OCI-LY3 (cell line): ENCODE measurements at regions not wholly inside any gene's neighbourhood (a gene's known extent, or its start where the extent isn't known, plus 50 kb on each side); places are given as distances from the start of the nearest gene placed in this dataset.

Source experiments
- H2AFZ ChIP-seq: fragments of 200-600, 300-600 bp; shearing (Covaris generic); 2 replicates; pipeline ENCODE4 v1.6.0; 2014; ENCODE audit warnings: antibody characterized with exemption, low read depth, low read length
- H3K27ac ChIP-seq: fragments of 200-600, 300-600 bp; sonication (generic); 2 replicates; pipeline ENCODE4 v1.5.1; 2014; ENCODE audit warnings: mild to moderate bottlenecking, low read length, moderate library complexity, mixed read lengths
- H3K27me3 ChIP-seq: fragments of 200-600, 300-600 bp; sonication (generic); 2 replicates; pipeline ENCODE4 v1.6.1; 2014; ENCODE audit warnings: low read depth, low read length, mixed read lengths
- H3K36me3 ChIP-seq: fragments of 200-600, 300-600 bp; sonication (generic); replicated peaks from 2 replicates; pipeline ENCODE3; 2014; ENCODE audit warnings: low read depth, low read length, mixed read lengths
- H3K4me1 ChIP-seq: fragments of 300-600, 200-600 bp; sonication (generic); 2 replicates; pipeline ENCODE4 v1.6.1; 2014; ENCODE audit warnings: low read length, mixed read lengths
- H3K4me2 ChIP-seq: fragments of 200-600, 300-600 bp; sonication (generic); 2 replicates; pipeline ENCODE4 v1.6.1; 2014; ENCODE audit warnings: low read length, mixed read lengths
- H3K4me3 ChIP-seq: fragments of 300-600, 200-600 bp; sonication (generic); 2 replicates; pipeline ENCODE4 v1.5.1; 2014; ENCODE audit warnings: antibody characterized with exemption, mild to moderate bottlenecking, low read length, moderate library complexity
- H3K79me2 ChIP-seq: fragments of 300-600, 200-600 bp; shearing (Covaris generic); 2 replicates; pipeline ENCODE4 v1.6.1; 2014; ENCODE audit warnings: mild to moderate bottlenecking, low read length, mixed read lengths
- H3K9ac ChIP-seq: fragments of 300-600, 200-600 bp; shearing (Covaris generic); 2 replicates; pipeline ENCODE4 v1.6.0; 2014; ENCODE audit warnings: mild to moderate bottlenecking, low read length, moderate library complexity
- H3K9me3 ChIP-seq: fragments of 200-600, 300-600 bp; shearing (Covaris generic); 2 replicates; pipeline ENCODE4 v1.6.1; 2014; ENCODE audit warnings: low read length, mixed read lengths; ENCODE audit not compliant: insufficient read depth
- H4K20me1 ChIP-seq: fragments of 200-600, 300-600 bp; sonication (generic); 2 replicates; pipeline ENCODE4 v1.6.1; 2016; ENCODE audit warnings: low read length, mixed read lengths; ENCODE audit not compliant: insufficient read depth
- EZH2phosphoT487 ChIP-seq: fragments of 200-600 bp; shearing (Covaris generic); IDR thresholded peaks from 2 replicates; pipeline ENCODE4 v1.6.1; 2018; ENCODE audit warnings: antibody characterized with exemption, mixed run types, low read depth
- TF ChIP-seq, protein P1 (sequence below): fragments of 200-600, 300-600 bp; sonication (generic); IDR thresholded peaks from 2 replicates; pipeline ENCODE4 v1.5.1; 2014; ENCODE audit warnings: antibody characterized with exemption, low read length, low read depth

GRCh38 chr5:159527546-159528254 is 197.4 kb upstream of the IL12B start:
- no peak overlapping the region for H2AFZ ChIP-seq
- no peak overlapping the region for H3K4me2 ChIP-seq
- no peak overlapping the region for H3K4me3 ChIP-seq
- peaks cover 1% of the 10 kb centered on the region for H3K36me3 ChIP-seq
- H3K4me1 ChIP-seq: no peaks in the 10 kb centered on the region
- no peak overlapping the region for H3K9ac ChIP-seq
- TF ChIP-seq EZH2phosphoT487: no peak
- TF ChIP-seq, protein P1, sequence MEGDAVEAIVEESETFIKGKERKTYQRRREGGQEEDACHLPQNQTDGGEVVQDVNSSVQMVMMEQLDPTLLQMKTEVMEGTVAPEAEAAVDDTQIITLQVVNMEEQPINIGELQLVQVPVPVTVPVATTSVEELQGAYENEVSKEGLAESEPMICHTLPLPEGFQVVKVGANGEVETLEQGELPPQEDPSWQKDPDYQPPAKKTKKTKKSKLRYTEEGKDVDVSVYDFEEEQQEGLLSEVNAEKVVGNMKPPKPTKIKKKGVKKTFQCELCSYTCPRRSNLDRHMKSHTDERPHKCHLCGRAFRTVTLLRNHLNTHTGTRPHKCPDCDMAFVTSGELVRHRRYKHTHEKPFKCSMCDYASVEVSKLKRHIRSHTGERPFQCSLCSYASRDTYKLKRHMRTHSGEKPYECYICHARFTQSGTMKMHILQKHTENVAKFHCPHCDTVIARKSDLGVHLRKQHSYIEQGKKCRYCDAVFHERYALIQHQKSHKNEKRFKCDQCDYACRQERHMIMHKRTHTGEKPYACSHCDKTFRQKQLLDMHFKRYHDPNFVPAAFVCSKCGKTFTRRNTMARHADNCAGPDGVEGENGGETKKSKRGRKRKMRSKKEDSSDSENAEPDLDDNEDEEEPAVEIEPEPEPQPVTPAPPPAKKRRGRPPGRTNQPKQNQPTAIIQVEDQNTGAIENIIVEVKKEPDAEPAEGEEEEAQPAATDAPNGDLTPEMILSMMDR: no peak
- no peaks in the 10 kb centered on the region for H3K27me3 ChIP-seq
- no peak overlapping the region for H3K27ac ChIP-seq
- H3K9me3 ChIP-seq: no peaks in the 10 kb centered on the region
- no peaks in the 10 kb centered on the region for H4K20me1 ChIP-seq
- no peaks in the 10 kb centered on the region for H3K79me2 ChIP-seq

DNA sequence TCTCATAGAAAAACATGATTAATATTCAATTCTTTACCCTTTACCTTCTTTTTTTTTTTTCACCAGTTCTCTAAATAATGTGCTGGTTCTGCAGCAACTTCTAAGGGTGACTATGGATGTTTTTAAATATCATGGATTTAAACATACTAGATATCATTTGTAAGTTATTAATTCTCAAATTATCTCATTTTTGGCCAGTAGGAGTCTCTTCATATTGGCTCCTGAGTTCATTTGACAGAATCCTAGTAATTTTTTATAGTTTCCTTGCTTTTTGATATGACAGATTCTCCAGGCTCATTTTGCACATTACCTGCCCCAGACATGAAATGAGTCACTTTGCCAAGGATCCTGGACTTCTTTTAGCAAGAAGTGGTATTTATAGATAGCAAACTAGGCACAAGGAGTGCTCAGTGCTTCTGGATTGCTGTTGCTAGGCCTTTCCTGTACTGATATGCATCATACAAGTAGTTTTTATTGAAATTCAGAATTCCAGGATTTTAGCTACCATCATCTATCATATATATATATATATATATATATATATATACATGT is 201.3 kb upstream of the IL12B start:
- Histone ChIP-seq H3K27ac (no peak overlapping the region), H3K27me3 (no peaks in the 10 kb centered on the region), H2AFZ (no peak overlapping the region), H3K9ac (no peak overlapping the region), H3K4me3 (no peak overlapping the region), H3K4me1 (no peaks in the 10 kb centered on the region), H3K9me3 (no peaks in the 10 kb centered on the region), H3K4me2 (no peak overlapping the region), H3K36me3 (peaks cover 13% of the 10 kb centered on the region), H4K20me1 (no peaks in the 10 kb centered on the region), H3K79me2 (no peaks in the 10 kb centered on the region)
- TF ChIP-seq, protein P1: peak; percentile 22; the same call in 1 of the 2 replicates
- no peak for TF ChIP-seq EZH2phosphoT487

DNA sequence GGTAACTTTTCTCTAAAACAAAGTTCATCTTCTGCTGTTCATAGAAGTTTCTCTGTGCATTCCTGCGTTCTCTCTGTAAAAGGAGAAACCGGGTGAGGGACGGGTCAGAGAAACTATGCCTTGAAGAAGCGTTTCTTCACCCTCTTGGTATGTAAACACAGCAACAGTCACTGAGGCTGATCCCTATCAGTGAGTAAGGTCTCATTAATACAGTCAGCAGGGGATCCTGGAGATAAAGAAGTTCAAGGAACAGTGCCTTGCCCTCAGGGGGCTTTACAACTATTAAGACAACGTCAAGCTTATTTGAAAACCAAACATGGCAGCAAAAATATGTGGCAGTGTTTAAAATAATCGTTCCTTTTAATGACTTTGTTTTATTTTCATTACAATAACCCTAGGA is 202.9 kb upstream of the IL12B start:
- no peak overlapping the region for H2AFZ ChIP-seq
- H3K79me2 ChIP-seq: no peaks in the 10 kb centered on the region
- no peak overlapping the region for H3K4me3 ChIP-seq
- H3K27ac ChIP-seq: no peak overlapping the region
- no peaks in the 10 kb centered on the region for H3K9me3 ChIP-seq
- no peak overlapping the region for H3K9ac ChIP-seq
- no peaks in the 10 kb centered on the region for H3K4me1 ChIP-seq
- H4K20me1 ChIP-seq: no peaks in the 10 kb centered on the region
- no peaks in the 10 kb centered on the region for H3K27me3 ChIP-seq
- no peak overlapping the region for H3K4me2 ChIP-seq
- peaks cover 13% of the 10 kb centered on the region for H3K36me3 ChIP-seq
- TF ChIP-seq EZH2phosphoT487: no peak
- TF ChIP-seq, protein P1: no peak

GRCh38 chr5:159536166-159536565 is 205.9 kb upstream of the IL12B start:
- no peaks in the 10 kb centered on the region for H4K20me1 ChIP-seq
- TF ChIP-seq, protein P1: no peak
- no peak for TF ChIP-seq EZH2phosphoT487
- H3K9me3 ChIP-seq: no peaks in the 10 kb centered on the region
- H3K4me2 ChIP-seq: no peak overlapping the region
- no peaks in the 10 kb centered on the region for H3K79me2 ChIP-seq
- H3K9ac ChIP-seq: no peak overlapping the region
- H3K27me3 ChIP-seq: no peaks in the 10 kb centered on the region
- no peak overlapping the region for H3K27ac ChIP-seq
- 0 out of 2 replicates have a peak, but pooled peaks cover 3% of the 10 kb centered on the region for H3K4me1 ChIP-seq
- no peak overlapping the region for H2AFZ ChIP-seq
- H3K36me3 ChIP-seq: peaks cover 13% of the 10 kb centered on the region
- no peak overlapping the region for H3K4me3 ChIP-seq
